ENCODE measurements at regions not wholly inside any gene's neighbourhood (a gene's known extent, or its start where the extent isn't known, plus 50 kb on each side); places are given as distances from the start of the nearest gene placed in this dataset.
"Not testable (repeated sequence)": the region's sequence is repeated elsewhere in the genome, so short reads cannot be mapped to it uniquely, and the experiment has no call there.

DNA sequence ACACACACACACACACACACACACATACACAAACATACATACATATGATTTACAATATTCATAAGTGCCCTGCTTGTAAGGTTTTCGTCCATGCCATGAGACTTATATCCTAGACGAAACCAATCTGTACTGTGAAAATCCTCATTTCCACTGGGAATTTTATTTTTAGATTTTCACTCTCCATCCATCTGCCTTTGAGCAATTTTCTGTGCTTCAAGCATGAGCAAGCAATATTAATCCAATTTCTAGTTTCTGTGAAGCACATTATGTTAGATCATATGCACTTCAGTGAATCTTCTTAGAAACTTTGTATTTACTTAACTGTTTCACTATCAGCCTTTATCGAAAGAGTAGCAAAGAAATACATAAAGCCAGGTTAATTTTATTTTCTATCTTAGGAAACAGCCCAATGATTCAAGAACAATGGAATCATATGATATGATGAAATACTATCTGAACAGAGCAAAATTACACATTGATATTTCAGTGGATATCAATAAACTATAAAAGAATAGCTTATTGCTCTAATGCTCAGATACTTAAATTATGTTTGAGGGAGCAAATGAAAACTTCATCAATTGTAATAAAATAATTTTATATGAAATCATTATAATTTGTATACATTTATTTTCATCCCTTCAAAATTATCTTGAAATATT lies 1100.7 kb upstream of the MIR17HG start:
- in situ Hi-C loops (cut with HindIII; ENCODE audit: low sequenced_read_pairs), result no loop called here

DNA sequence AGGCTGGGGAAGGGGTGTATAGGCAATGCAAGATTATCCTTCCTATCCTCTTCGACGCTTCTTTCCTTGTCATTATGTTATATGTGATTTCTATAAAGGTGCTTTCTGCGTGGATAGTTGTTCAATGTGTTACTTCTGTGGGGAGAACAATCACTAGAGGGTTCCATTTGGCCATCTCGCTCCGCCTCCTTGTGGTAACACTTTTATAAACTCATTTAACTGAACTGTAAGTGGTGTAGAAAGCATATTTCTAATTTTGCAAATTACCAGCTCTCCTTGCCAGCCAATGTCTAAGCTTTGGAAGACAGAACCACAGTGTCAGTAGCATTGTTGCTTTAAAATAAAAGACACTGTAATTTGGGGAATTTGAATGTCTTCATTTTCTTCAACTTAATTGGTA lies 1093.7 kb upstream of the MIR17HG start:
- in situ Hi-C loops (cut with HindIII; ENCODE audit: low sequenced_read_pairs), result no loop called here

GRCh38 chr13:90254437-90254836 lies 1093.0 kb upstream of the MIR17HG start:
- in situ Hi-C loops (cut with HindIII; ENCODE audit: low sequenced_read_pairs), result no loop called here

DNA sequence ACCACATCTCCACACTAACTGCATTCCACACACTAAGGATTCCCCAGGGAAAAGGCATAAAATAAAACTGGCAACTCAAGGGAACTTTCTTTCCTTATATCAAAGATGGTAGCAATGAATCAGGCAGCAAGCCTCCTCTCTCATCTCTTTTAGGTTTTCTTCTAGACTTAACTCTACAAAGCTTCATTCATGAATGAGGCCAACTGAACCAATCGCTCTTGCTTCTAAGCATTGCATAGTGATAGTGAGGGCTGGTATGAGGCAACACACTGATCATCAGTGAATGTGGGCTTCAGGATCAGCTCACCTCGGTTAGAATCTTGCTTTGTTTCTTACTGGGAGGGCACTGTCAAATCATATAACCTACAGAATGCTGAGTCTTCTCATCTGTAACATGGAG lies 1090.7 kb upstream of the MIR17HG start:
- in situ Hi-C loops (cut with HindIII; ENCODE audit: low sequenced_read_pairs), result no loop called here

DNA sequence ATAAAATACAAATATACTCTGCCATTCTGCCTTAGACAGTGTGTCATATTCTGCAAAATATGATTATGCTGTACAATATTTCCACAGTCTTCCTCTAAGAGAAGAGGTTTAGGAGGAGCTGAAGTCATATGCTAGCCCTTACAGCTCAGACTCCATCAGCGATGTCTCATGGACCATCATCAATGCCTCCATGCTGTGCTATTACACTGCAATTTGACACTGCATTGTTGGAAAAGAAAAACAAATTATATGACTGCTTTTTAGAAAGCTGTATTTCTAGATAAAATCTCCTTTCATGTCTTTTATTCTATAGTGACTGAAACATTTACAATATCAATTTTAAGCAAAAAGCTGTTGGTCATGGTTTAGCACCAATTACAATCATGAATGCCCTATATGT lies 1089.4 kb upstream of the MIR17HG start:
- in situ Hi-C loops (cut with HindIII; ENCODE audit: low sequenced_read_pairs), result no loop called here

DNA sequence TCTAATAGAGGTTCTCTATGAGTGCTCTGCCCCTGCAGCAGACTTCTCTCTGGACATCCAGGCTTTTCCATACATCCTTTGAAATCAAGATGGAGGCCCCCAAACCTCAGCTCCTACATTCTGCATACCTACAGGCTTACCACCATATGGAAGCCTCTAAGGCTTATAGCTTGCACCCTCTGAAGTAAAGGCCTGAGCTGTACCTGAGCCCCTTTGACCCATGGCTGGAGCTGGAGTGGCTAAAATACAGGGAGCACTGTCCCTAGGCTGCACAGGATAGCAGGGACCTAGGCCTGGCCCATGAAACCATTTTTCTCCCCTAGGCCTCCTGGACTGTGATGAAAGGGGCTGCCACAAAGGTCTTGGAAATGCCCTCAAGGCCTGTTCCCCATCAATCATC lies 1086.1 kb upstream of the MIR17HG start:
- in situ Hi-C loops (cut with HindIII; ENCODE audit: low sequenced_read_pairs), result no loop called here

DNA sequence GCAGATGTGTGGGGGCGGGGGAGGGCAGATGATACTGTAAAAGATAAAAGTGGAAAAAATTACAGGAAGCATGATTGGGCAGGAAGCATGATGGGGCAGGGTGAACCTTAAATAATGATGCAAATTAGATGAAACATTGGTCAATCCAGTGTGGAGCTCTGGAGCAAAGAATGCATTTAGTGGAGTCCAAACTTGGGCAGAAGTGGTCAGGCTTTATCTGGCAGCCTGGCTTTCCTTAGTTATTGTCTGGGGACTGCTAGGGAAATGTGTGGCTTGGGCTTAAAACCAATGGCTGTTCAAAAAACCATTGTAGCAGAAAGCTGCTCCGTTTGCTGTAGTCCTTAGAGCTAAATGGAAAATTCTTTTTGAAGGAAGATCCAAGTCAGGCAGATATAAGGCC lies 1077.3 kb upstream of the MIR17HG start:
- in situ Hi-C loops (cut with HindIII; ENCODE audit: low sequenced_read_pairs), result no loop called here

- in situ Hi-C loops (cut with HindIII; ENCODE audit: low sequenced_read_pairs), result no loop called here
Measured at GRCh38 chr13:90272356-90272755, 1075.1 kb upstream of the MIR17HG start.

GRCh38 chr13:90276216-90276615 lies 1071.3 kb upstream of the MIR17HG start:
- in situ Hi-C loops (cut with HindIII; ENCODE audit: low sequenced_read_pairs), result no loop called here

DNA sequence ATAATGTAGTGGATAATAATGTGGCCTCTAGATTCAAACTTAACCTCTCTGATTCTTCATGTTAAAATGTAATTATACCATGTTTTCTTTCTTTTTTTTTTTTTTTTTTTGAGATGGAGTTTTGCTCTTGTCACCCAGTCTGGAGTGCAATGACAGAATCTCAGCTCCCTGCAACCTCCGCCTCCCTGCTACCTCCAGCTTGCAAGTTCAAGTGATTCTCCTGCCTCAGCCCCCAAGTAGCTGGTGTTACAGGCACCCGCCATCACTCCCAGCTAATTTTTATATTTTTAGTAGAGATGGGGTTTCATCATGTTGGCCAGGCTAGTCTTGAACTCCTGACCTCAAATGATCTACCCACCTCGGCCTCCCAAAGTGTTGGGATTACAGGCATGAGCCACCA lies 1069.3 kb upstream of the MIR17HG start:
- in situ Hi-C loops (cut with HindIII; ENCODE audit: low sequenced_read_pairs), result not testable (repeated sequence)

DNA sequence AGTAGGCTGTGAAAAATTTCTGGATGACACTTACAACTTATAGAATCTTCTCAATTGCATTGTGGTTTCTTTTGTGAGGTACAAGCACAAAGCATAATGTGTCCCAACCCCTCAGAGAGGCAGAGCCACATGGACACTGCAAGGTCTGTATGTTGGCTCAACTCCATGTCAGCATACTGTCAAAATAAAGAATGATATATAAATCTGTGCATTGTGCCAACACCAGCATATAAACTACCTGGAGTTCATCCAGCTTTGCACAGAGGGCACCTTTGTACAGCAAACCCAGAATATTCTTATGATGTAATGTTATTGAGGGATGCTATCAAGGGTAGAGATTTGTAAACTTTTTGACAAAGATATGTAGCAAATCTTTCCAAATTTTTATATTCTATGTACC lies 1065.8 kb upstream of the MIR17HG start:
- in situ Hi-C loops (cut with HindIII; ENCODE audit: low sequenced_read_pairs), result no loop called here

GRCh38 chr13:90287521-90287920 lies 1060.0 kb upstream of the MIR17HG start:
- in situ Hi-C loops (cut with HindIII; ENCODE audit: low sequenced_read_pairs), result no loop called here

GRCh38 chr13:90293793-90294361 lies 1053.6 kb upstream of the MIR17HG start:
- in situ Hi-C loops (cut with HindIII; ENCODE audit: low sequenced_read_pairs), result no loop called here

- in situ Hi-C loops (cut with HindIII; ENCODE audit: low sequenced_read_pairs), result no loop called here
Measured at GRCh38 chr13:90299238-90299637, 1048.2 kb upstream of the MIR17HG start.

- in situ Hi-C loops (cut with HindIII; ENCODE audit: low sequenced_read_pairs), result no loop called here
Measured at GRCh38 chr13:90300015-90300414, 1047.5 kb upstream of the MIR17HG start.

DNA sequence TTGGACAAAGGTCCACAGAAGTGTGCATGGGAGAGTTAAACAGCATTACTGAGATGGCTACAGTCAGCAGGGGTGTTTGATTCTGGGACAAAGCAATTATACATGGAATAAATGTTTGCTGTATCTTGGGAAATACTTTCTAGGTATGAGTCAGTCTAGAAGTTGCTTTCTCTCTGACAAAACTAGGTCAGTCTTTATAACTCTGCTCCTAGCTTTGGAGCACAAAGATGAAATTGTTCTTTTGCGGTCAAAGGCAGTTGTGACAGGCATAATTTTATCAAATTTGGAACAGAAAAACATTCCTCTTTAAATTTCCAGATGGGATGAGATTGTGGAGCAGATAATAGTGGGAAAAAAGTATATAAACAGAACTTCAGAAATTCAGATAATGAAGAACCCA lies 1045.4 kb upstream of the MIR17HG start:
- in situ Hi-C loops (cut with HindIII; ENCODE audit: low sequenced_read_pairs), result no loop called here

DNA sequence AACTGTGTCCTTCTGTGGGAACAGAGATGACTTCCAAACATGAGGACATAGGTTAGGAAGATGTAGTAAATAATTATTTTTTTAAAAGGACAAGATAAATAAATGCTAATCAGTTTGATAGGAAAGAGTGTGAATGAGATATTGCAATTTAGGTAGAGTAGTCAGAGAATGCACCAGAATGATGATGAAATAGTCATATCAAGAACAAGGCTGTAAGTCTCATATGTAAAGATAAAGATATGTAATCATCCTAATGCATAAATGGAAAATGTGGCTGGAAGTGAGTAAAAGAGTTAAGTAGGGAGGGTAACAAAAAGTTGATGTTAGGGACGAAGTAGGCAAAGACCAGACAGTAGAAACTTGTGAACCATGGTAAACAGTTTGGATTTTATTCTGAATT lies 1041.7 kb upstream of the MIR17HG start:
- in situ Hi-C loops (cut with HindIII; ENCODE audit: low sequenced_read_pairs), result no loop called here

GRCh38 chr13:90307136-90307535 lies 1040.4 kb upstream of the MIR17HG start:
- in situ Hi-C loops (cut with HindIII; ENCODE audit: low sequenced_read_pairs), result no loop called here

DNA sequence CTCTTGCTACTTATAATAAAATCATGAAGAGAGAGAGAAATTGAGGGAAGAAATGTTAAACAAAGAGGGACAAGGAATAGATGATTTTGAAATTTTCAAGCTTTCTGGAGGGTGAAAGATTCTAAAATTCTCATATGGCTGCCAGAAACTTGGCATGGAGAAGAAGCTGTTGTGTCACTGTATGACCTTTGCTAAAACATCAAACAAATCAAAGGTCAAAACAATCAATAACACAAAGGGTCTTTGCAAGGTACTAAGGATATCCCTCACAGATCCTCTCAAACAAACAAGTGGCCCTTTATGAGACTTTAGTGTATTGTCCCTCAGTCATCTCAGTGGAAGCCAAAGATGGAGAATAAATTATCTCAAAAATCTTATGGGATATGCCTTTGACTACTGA lies 1039.2 kb upstream of the MIR17HG start:
- in situ Hi-C loops (cut with HindIII; ENCODE audit: low sequenced_read_pairs), result no loop called here

- in situ Hi-C loops (cut with HindIII; ENCODE audit: low sequenced_read_pairs), result no loop called here
Measured at GRCh38 chr13:90311929-90312328, 1035.6 kb upstream of the MIR17HG start.

- in situ Hi-C loops (cut with HindIII; ENCODE audit: low sequenced_read_pairs), result no loop called here
Measured at GRCh38 chr13:90315061-90315460, 1032.4 kb upstream of the MIR17HG start.

DNA sequence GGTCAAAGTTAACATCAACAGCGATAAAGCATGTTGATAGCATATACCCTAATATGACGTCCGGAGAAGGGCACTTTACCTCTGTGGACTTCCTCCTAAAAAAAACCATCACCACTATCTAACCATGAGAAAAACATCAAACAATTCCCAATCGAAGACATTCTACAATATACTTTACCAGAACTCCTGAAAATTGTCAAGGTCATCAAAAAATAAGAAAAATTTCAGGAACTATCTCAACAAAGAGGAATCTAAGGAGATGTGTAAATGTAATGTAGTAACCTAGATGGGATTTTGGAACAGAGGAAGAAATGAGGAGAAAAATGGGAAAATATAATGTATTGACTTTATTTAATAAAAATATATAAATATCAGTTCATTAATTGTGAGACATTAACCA lies 1026.8 kb upstream of the MIR17HG start:
- in situ Hi-C loops (cut with HindIII; ENCODE audit: low sequenced_read_pairs), result no loop called here

DNA sequence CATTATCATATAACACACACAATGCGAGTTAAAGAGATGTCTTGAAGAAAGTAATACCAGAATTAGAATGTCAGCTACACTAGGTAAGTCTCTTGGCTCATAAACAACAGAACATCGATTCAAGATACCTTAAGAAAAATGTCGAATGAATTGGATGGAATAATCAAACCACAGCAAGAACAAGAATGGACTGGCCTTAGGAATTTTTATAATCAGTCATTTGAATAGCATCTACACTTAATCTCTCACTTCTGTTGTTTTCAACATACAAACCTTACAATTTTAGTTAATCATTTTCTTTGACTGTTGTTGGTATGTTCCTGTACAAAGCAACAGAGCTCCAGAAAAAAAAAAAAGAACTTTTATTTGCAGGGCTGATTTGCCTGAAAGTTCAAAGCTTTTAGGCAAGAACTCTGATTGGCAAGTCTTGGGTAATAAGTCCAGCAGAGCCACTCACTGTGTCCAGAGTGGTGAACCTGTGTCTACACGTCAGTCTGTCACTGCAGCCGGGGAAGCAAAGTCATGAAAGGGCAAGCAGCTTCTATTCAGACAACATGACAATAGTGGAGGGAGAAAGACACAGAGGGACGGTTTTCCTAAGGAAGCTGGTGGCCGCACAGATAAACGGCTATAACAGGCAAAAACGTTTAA lies 1026.1 kb upstream of the MIR17HG start:
- in situ Hi-C loops (cut with HindIII; ENCODE audit: low sequenced_read_pairs), result no loop called here
